ENCODE measurements at regions not wholly inside any gene's neighbourhood (a gene's known extent, or its start where the extent isn't known, plus 50 kb on each side); places are given as distances from the start of the nearest gene placed in this dataset.

GRCh38 chr3:66889750-66890494 is 108.2 kb upstream of the KBTBD8 start:
- ChIA-PET CTCF (ENCODE audit: unreplicated experiment) (no interaction called here), POLR2A (interaction anchor here (1.0 to 1.4 kb wide), 2 partner anchors 34 to 40 kb away, joined by 3 to 4 read pairs; no protein-coding TSS in a partner anchor)
- Histone ChIP-seq H3K36me3 (ENCODE audit: insufficient read depth, low read length) (no peaks in the 10 kb centered on the region), H2AFZ (ENCODE audit: low read length) (no peak overlapping the region), H3K27ac (ENCODE audit: low read depth, low read length, poor library complexity, severe bottlenecking) (no peak overlapping the region), H4K20me1 (ENCODE audit: insufficient read depth, low read length) (no peaks in the 10 kb centered on the region), H3K79me2 (ENCODE audit: insufficient read depth, low read depth, low read length) (no peaks in the 10 kb centered on the region), H3K9me3 (ENCODE audit: low read length) (no peaks in the 10 kb centered on the region), H3K4me2 (ENCODE audit: low read length) (no peak overlapping the region), H3K4me1 (ENCODE audit: insufficient read depth, low read length, poor library complexity, severe bottlenecking) (no peaks in the 10 kb centered on the region), H3K9me2 (ENCODE audit: insufficient read depth, low read length) (no peaks in the 10 kb centered on the region), H3K4me3 (ENCODE audit: low read depth, low read length, poor library complexity, severe bottlenecking) (no peak overlapping the region)
- TF ChIP-seq CTCF (conservative IDR thresholded peaks at IDR 0.05; ENCODE audit: low read length), result no peak
- no peak for TF ChIP-seq EZH2phosphoT487 (IDR thresholded peaks at IDR 0.05; ENCODE audit: borderline replicate concordance, low read depth, low read length)
- DNase-seq (ENCODE audit: low spot score), result no peak
- intact Hi-C loops (cut with micrococcal nuclease; ENCODE audit: unreplicated experiment), result no loop called here
- BruUV-seq (replicated peaks), result no TSS peak

GRCh38 chr3:66898155-66898554 is 100.0 kb upstream of the KBTBD8 start:
- TF ChIP-seq EZH2phosphoT487 (IDR thresholded peaks at IDR 0.05; ENCODE audit: borderline replicate concordance, low read depth, low read length) (no peak), CTCF (conservative IDR thresholded peaks at IDR 0.05; ENCODE audit: low read length) (no peak)
- no peak overlapping the region for H2AFZ ChIP-seq (ENCODE audit: low read length)
- H3K4me1 ChIP-seq (ENCODE audit: insufficient read depth, low read length, poor library complexity, severe bottlenecking), result no peaks in the 10 kb centered on the region
- H3K9me2 ChIP-seq (ENCODE audit: insufficient read depth, low read length), result no peaks in the 10 kb centered on the region
- H3K27ac ChIP-seq (ENCODE audit: low read depth, low read length, poor library complexity, severe bottlenecking), result no peak overlapping the region
- no peaks in the 10 kb centered on the region for H4K20me1 ChIP-seq (ENCODE audit: insufficient read depth, low read length)
- no peak overlapping the region for H3K4me2 ChIP-seq (ENCODE audit: low read length)
- CTCF ChIA-PET (ENCODE audit: unreplicated experiment), result no interaction called here
- BruUV-seq (replicated peaks), result no TSS peak
- peak; percentile 29 for DNase-seq (ENCODE audit: low spot score)
- intact Hi-C loops (cut with micrococcal nuclease; ENCODE audit: unreplicated experiment), result no loop called here
- H3K79me2 ChIP-seq (ENCODE audit: insufficient read depth, low read depth, low read length), result no peaks in the 10 kb centered on the region
- no peak overlapping the region for H3K4me3 ChIP-seq (ENCODE audit: low read depth, low read length, poor library complexity, severe bottlenecking)
- no peaks in the 10 kb centered on the region for H3K9me3 ChIP-seq (ENCODE audit: low read length)
- POLR2A ChIA-PET, result no interaction called here
- no peaks in the 10 kb centered on the region for H3K36me3 ChIP-seq (ENCODE audit: insufficient read depth, low read length)

GRCh38 chr3:66904336-66904735 is 93.8 kb upstream of the KBTBD8 start:
- Histone ChIP-seq H3K9me3 (ENCODE audit: low read length) (no peaks in the 10 kb centered on the region), H3K36me3 (ENCODE audit: insufficient read depth, low read length) (no peaks in the 10 kb centered on the region), H3K4me2 (ENCODE audit: low read length) (no peak overlapping the region), H4K20me1 (ENCODE audit: insufficient read depth, low read length) (no peaks in the 10 kb centered on the region), H3K27ac (ENCODE audit: low read depth, low read length, poor library complexity, severe bottlenecking) (no peak overlapping the region), H3K79me2 (ENCODE audit: insufficient read depth, low read depth, low read length) (no peaks in the 10 kb centered on the region), H3K4me1 (ENCODE audit: insufficient read depth, low read length, poor library complexity, severe bottlenecking) (no peaks in the 10 kb centered on the region), H3K4me3 (ENCODE audit: low read depth, low read length, poor library complexity, severe bottlenecking) (no peak overlapping the region), H3K9me2 (ENCODE audit: insufficient read depth, low read length) (no peaks in the 10 kb centered on the region), H2AFZ (ENCODE audit: low read length) (no peak overlapping the region)
- CTCF ChIA-PET (ENCODE audit: unreplicated experiment), result no interaction called here
- BruUV-seq (replicated peaks), result no TSS peak
- intact Hi-C loops (cut with micrococcal nuclease; ENCODE audit: unreplicated experiment), result no loop called here
- DNase-seq (ENCODE audit: low spot score), result no peak
- TF ChIP-seq EZH2phosphoT487 (IDR thresholded peaks at IDR 0.05; ENCODE audit: borderline replicate concordance, low read depth, low read length), result no peak
- no peak for TF ChIP-seq CTCF (conservative IDR thresholded peaks at IDR 0.05; ENCODE audit: low read length)
- POLR2A ChIA-PET, result interaction anchor here (1.0 to 1.5 kb wide), 2 partner anchors 9 to 25 kb away, joined by 7 to 8 read pairs; no protein-coding TSS in a partner anchor
